GM23248 (cell line): ENCODE measurements at regions not wholly inside any gene's neighbourhood (a gene's known extent, or its start where the extent isn't known, plus 50 kb on each side); places are given as distances from the start of the nearest gene placed in this dataset.

ENCODE experiments used
- EZH2 ChIP-seq: fragments of 200-600 bp; sonication (generic); IDR thresholded peaks from 2 replicates; pipeline ENCODE4 v1.6.1; 2018; ENCODE audit warnings: antibody characterized with exemption, mild to moderate bottlenecking; ENCODE audit not compliant: insufficient read depth, poor library complexity, severe bottlenecking
- EZH2phosphoT487 ChIP-seq: fragments of 200-600 bp; sonication (generic); IDR thresholded peaks from 2 replicates; pipeline ENCODE4 v1.6.1; 2018; ENCODE audit warnings: antibody characterized with exemption, moderate library complexity, mild to moderate bottlenecking, low read depth; ENCODE audit not compliant: insufficient read depth

- TF ChIP-seq EZH2phosphoT487 (no peak), EZH2 (no peak)
These were observed 260.8 kb upstream of the NAV3 start for GRCh38 chr12:77569876-77570275.
